Psoas muscle (tissue), 7 donors: ENCODE measurements at regions not wholly inside any gene's neighbourhood (a gene's known extent, or its start where the extent isn't known, plus 50 kb on each side); places are given as distances from the start of the nearest gene placed in this dataset.

Experiments used
- ATAC-seq, 4 donors: fragments of 200-7000 bp; cut with Tn5 transposase; one replicate each; pipeline ENCODE4 v1.9.1; 2020; ENCODE audit warnings: moderate library complexity in 3 of 4, mild to moderate bottlenecking in 2 of 4
- DNase-seq, 2 donors: peaks; one replicate each; pipeline ENCODE4 v3.0.0-alpha.2; 2020
- H3K27ac ChIP-seq: fragments of 200-600 bp; one replicate; pipeline ENCODE4 v1.8.0; 2022
- H3K27me3 ChIP-seq, 3 donors: fragments of 200-600 bp in 1 of 3; one replicate each; pipeline versions ENCODE4 v1.6.1 to v1.8.0; 2013 to 2022; ENCODE audit warnings: low read length in 2 of 3, mild to moderate bottlenecking in 2 of 3, moderate library complexity in 1 of 3; ENCODE audit not compliant: insufficient read depth in 3 of 3
- H3K36me3 ChIP-seq, 2 donors: fragments of 200-600 bp in 1 of 2; one replicate each; pipeline versions ENCODE4 v1.6.1 to v1.8.0; 2013 to 2022; ENCODE audit warnings: low read depth in 1 of 2, mild to moderate bottlenecking in 1 of 2, moderate library complexity in 1 of 2; ENCODE audit not compliant: insufficient read depth in 1 of 2
- H3K4me1 ChIP-seq: fragments of 200-600 bp; one replicate; pipeline ENCODE4 v1.8.0; 2022
- H3K4me3 ChIP-seq: fragments of 200-600 bp; one replicate; pipeline ENCODE4 v1.8.0; 2022; ENCODE audit warnings: mild to moderate bottlenecking
- H3K9me3 ChIP-seq: fragments of 200-600 bp; one replicate; pipeline ENCODE4 v1.8.0; 2022
- CTCF ChIP-seq: fragments of 200-600 bp; IDR thresholded peaks from one replicate; pipeline ENCODE4 v1.8.0; 2022; ENCODE audit warnings: antibody characterized with exemption
- WGBS, 3 donors: extraction: QIAGEN DNeasy Blood & Tissue Kit; methylation state at CpG; one replicate each; pipeline versions ENCODE4 v1.1.6 to v1.1.7; 2013; 5-methylcytosine and 5-hydroxymethylcytosine counted together
- intact Hi-C, 2 donors: fragments of 100-400 bp; cut with DNase I; formaldehyde crosslinking; loops; one replicate each; pipeline versions ENCODE4 v1.11.0 to v1.14.2; 2022
- donor health status: healthy with polysubstance abuse.
- donor health status: DM: no; HTN: no; CAD: no; lungs with moderate emphysema.
- donor health status: Bipolar disorder and iron deficiency.
- donor health status: healthy.
- donor health status: DM: yes; HTN: yes; CAD: no.
- donor health status: DM: no; HTN: no; CAD: no.
- donor health status: DM: yes; HTN: yes; CAD: no.

- no peak overlapping the region for H3K4me3 ChIP-seq
- H3K27me3 ChIP-seq: no peaks in the 10 kb centered on the region
- WGBS, 3 donors: 55 to 64% (median 60%) methylated on average over 2 of the region's 2 CpGs
- intact Hi-C loops: no loop called here
- no peaks in the 10 kb centered on the region for H3K36me3 ChIP-seq
- ATAC-seq (no peak), DNase-seq (no peak)
- H3K27ac ChIP-seq: no peak overlapping the region
- no peaks in the 10 kb centered on the region for H3K4me1 ChIP-seq
- no peaks in the 10 kb centered on the region for H3K9me3 ChIP-seq
- no peak for TF ChIP-seq CTCF
These were observed 275.7 kb upstream of the RASGEF1B start for GRCh38 chr4:81747242-81747930.

- no peak for ATAC-seq
- Histone ChIP-seq H3K27ac (no peak overlapping the region), H3K4me1 (no peaks in the 10 kb centered on the region), H3K9me3 (no peaks in the 10 kb centered on the region), H3K27me3 (no peaks in the 10 kb centered on the region), H3K36me3 (no peaks in the 10 kb centered on the region), H3K4me3 (no peak overlapping the region)
- intact Hi-C loops: no loop called here
- WGBS, 3 donors: 84 to 90% (median 86%) methylated on average over 1 of the region's 1 CpG
- no peak for TF ChIP-seq CTCF
- DNase-seq: no peak
These were observed 275.1 kb upstream of the RASGEF1B start for GRCh38 chr4:81746773-81747172.

GRCh38 chr4:81746071-81746470, 274.4 kb upstream of the RASGEF1B start:
- WGBS, 3 donors: 63 to 76% (median 69%) methylated on average over 2 of the region's 2 CpGs
- no peaks in the 10 kb centered on the region for H3K36me3 ChIP-seq
- no peaks in the 10 kb centered on the region for H3K4me1 ChIP-seq
- no peak overlapping the region for H3K27ac ChIP-seq
- intact Hi-C loops: no loop called here
- no peak for ATAC-seq
- H3K27me3 ChIP-seq: no peaks in the 10 kb centered on the region
- TF ChIP-seq CTCF: no peak
- no peaks in the 10 kb centered on the region for H3K9me3 ChIP-seq
- no peak overlapping the region for H3K4me3 ChIP-seq
- no peak for DNase-seq

GRCh38 chr4:81745050-81745449, 273.3 kb upstream of the RASGEF1B start:
- intact Hi-C loops: no loop called here
- H3K27ac ChIP-seq: no peak overlapping the region
- H3K27me3 ChIP-seq: no peaks in the 10 kb centered on the region
- ATAC-seq (no peak), DNase-seq (no peak)
- no peaks in the 10 kb centered on the region for H3K9me3 ChIP-seq
- no peaks in the 10 kb centered on the region for H3K4me1 ChIP-seq
- TF ChIP-seq CTCF: no peak
- H3K36me3 ChIP-seq: no peaks in the 10 kb centered on the region
- WGBS, 3 donors: 44 to 75% (median 63%) methylated on average over 3 of the region's 3 CpGs
- H3K4me3 ChIP-seq: no peak overlapping the region
